ENCODE measurements at regions not wholly inside any gene's neighbourhood (a gene's known extent, or its start where the extent isn't known, plus 50 kb on each side); places are given as distances from the start of the nearest gene placed in this dataset.

GRCh38 chr7:79936281-79936983 is 198.2 kb upstream of the GNAI1 start:
- POLR2A ChIA-PET, result no interaction called here
- no CpG with 5 or more reads among the region's 3 CpGs for WGBS (ENCODE audit: insufficient coverage)
- no peaks in the 10 kb centered on the region for H3K36me3 ChIP-seq (ENCODE audit: control insufficient read depth in 4 of 4, insufficient read depth in 4 of 4, low read length in 3 of 4)
- H3K27me3 ChIP-seq (replicated peaks in 2 of 5; ENCODE audit: control insufficient read depth in 4 of 5, insufficient read depth in 5 of 5, low read length in 4 of 5), result no peaks in the 10 kb centered on the region
- DNase-seq, result no peak
- no peaks in the 10 kb centered on the region for H3K4me1 ChIP-seq (ENCODE audit: control extremely low read depth in 1 of 4, control insufficient read depth in 4 of 4, insufficient read depth in 4 of 4, low read length in 3 of 4)
- no peak overlapping the region for H3K4me3 ChIP-seq (ENCODE audit: control insufficient read depth in 1 of 7, extremely low read depth in 1 of 7, insufficient read depth in 4 of 7, low read depth in 2 of 7, low read length in 6 of 7)
- CTCF ChIA-PET, result no interaction called here
- H3K9me3 ChIP-seq (ENCODE audit: control extremely low read depth in 1 of 5, control insufficient read depth in 4 of 5, insufficient read depth in 2 of 5, low read depth in 1 of 5, low read length in 4 of 5), result no peaks in the 10 kb centered on the region
- no peak overlapping the region for H3K27ac ChIP-seq (ENCODE audit: insufficient read depth in 1 of 2, low read depth in 1 of 2, low read length in 2 of 2, poor library complexity in 1 of 2, severe bottlenecking in 2 of 2)

- ChIA-PET POLR2A (no interaction called here), CTCF (no interaction called here)
- WGBS (ENCODE audit: insufficient coverage), result 94% methylated on average over 9 of the region's 9 CpGs
- Histone ChIP-seq H3K27me3 (replicated peaks in 2 of 5; ENCODE audit: control insufficient read depth in 4 of 5, insufficient read depth in 5 of 5, low read length in 4 of 5) (no peaks in the 10 kb centered on the region), H3K4me1 (ENCODE audit: control extremely low read depth in 1 of 4, control insufficient read depth in 4 of 4, insufficient read depth in 4 of 4, low read length in 3 of 4) (no peaks in the 10 kb centered on the region), H3K4me3 (ENCODE audit: control insufficient read depth in 1 of 7, extremely low read depth in 1 of 7, insufficient read depth in 4 of 7, low read depth in 2 of 7, low read length in 6 of 7) (no peak overlapping the region), H3K36me3 (ENCODE audit: control insufficient read depth in 4 of 4, insufficient read depth in 4 of 4, low read length in 3 of 4) (no peaks in the 10 kb centered on the region), H3K27ac (ENCODE audit: insufficient read depth in 1 of 2, low read depth in 1 of 2, low read length in 2 of 2, poor library complexity in 1 of 2, severe bottlenecking in 2 of 2) (no peak overlapping the region), H3K9me3 (ENCODE audit: control extremely low read depth in 1 of 5, control insufficient read depth in 4 of 5, insufficient read depth in 2 of 5, low read depth in 1 of 5, low read length in 4 of 5) (no peaks in the 10 kb centered on the region)
- no peak for DNase-seq
Measured at GRCh38 chr7:79934727-79935126, 199.9 kb upstream of the GNAI1 start.

GRCh38 chr7:79933144-79933543 is 201.5 kb upstream of the GNAI1 start:
- Histone ChIP-seq H3K4me3 (ENCODE audit: control insufficient read depth in 1 of 7, extremely low read depth in 1 of 7, insufficient read depth in 4 of 7, low read depth in 2 of 7, low read length in 6 of 7) (no peak overlapping the region), H3K27ac (ENCODE audit: insufficient read depth in 1 of 2, low read depth in 1 of 2, low read length in 2 of 2, poor library complexity in 1 of 2, severe bottlenecking in 2 of 2) (no peak overlapping the region), H3K36me3 (ENCODE audit: control insufficient read depth in 4 of 4, insufficient read depth in 4 of 4, low read length in 3 of 4) (no peaks in the 10 kb centered on the region), H3K27me3 (replicated peaks in 2 of 5; ENCODE audit: control insufficient read depth in 4 of 5, insufficient read depth in 5 of 5, low read length in 4 of 5) (no peaks in the 10 kb centered on the region), H3K9me3 (ENCODE audit: control extremely low read depth in 1 of 5, control insufficient read depth in 4 of 5, insufficient read depth in 2 of 5, low read depth in 1 of 5, low read length in 4 of 5) (no peaks in the 10 kb centered on the region), H3K4me1 (ENCODE audit: control extremely low read depth in 1 of 4, control insufficient read depth in 4 of 4, insufficient read depth in 4 of 4, low read length in 3 of 4) (no peaks in the 10 kb centered on the region)
- ChIA-PET CTCF (no interaction called here), POLR2A (no interaction called here)
- no peak for DNase-seq
- 100% methylated on average over 3 of the region's 3 CpGs for WGBS (ENCODE audit: insufficient coverage)

- Histone ChIP-seq H3K36me3 (ENCODE audit: control insufficient read depth in 4 of 4, insufficient read depth in 4 of 4, low read length in 3 of 4) (no peaks in the 10 kb centered on the region), H3K4me1 (ENCODE audit: control extremely low read depth in 1 of 4, control insufficient read depth in 4 of 4, insufficient read depth in 4 of 4, low read length in 3 of 4) (no peaks in the 10 kb centered on the region), H3K27ac (ENCODE audit: insufficient read depth in 1 of 2, low read depth in 1 of 2, low read length in 2 of 2, poor library complexity in 1 of 2, severe bottlenecking in 2 of 2) (no peak overlapping the region), H3K27me3 (replicated peaks in 2 of 5; ENCODE audit: control insufficient read depth in 4 of 5, insufficient read depth in 5 of 5, low read length in 4 of 5) (no peaks in the 10 kb centered on the region), H3K4me3 (ENCODE audit: control insufficient read depth in 1 of 7, extremely low read depth in 1 of 7, insufficient read depth in 4 of 7, low read depth in 2 of 7, low read length in 6 of 7) (no peak overlapping the region), H3K9me3 (ENCODE audit: control extremely low read depth in 1 of 5, control insufficient read depth in 4 of 5, insufficient read depth in 2 of 5, low read depth in 1 of 5, low read length in 4 of 5) (no peaks in the 10 kb centered on the region)
- 92% methylated on average over 2 of the region's 2 CpGs for WGBS (ENCODE audit: insufficient coverage)
- POLR2A ChIA-PET, result no interaction called here
- CTCF ChIA-PET, result no interaction called here
- no peak for DNase-seq
Measured at GRCh38 chr7:79930604-79931003, 204.0 kb upstream of the GNAI1 start.

- peak in 1 of 3 donors; percentile 4 for DNase-seq
- ChIA-PET CTCF (no interaction called here), POLR2A (no interaction called here)
- Histone ChIP-seq H3K9me3 (ENCODE audit: control extremely low read depth in 1 of 5, control insufficient read depth in 4 of 5, insufficient read depth in 2 of 5, low read depth in 1 of 5, low read length in 4 of 5) (no peaks in the 10 kb centered on the region), H3K4me3 (ENCODE audit: control insufficient read depth in 1 of 7, extremely low read depth in 1 of 7, insufficient read depth in 4 of 7, low read depth in 2 of 7, low read length in 6 of 7) (no peak overlapping the region), H3K27ac (ENCODE audit: insufficient read depth in 1 of 2, low read depth in 1 of 2, low read length in 2 of 2, poor library complexity in 1 of 2, severe bottlenecking in 2 of 2) (no peak overlapping the region), H3K4me1 (ENCODE audit: control extremely low read depth in 1 of 4, control insufficient read depth in 4 of 4, insufficient read depth in 4 of 4, low read length in 3 of 4) (no peaks in the 10 kb centered on the region), H3K27me3 (replicated peaks in 2 of 5; ENCODE audit: control insufficient read depth in 4 of 5, insufficient read depth in 5 of 5, low read length in 4 of 5) (no peaks in the 10 kb centered on the region), H3K36me3 (ENCODE audit: control insufficient read depth in 4 of 4, insufficient read depth in 4 of 4, low read length in 3 of 4) (no peaks in the 10 kb centered on the region)
- 67% methylated on average over 2 of the region's 3 CpGs for WGBS (ENCODE audit: insufficient coverage)
Measured at GRCh38 chr7:79927116-79927515, 207.5 kb upstream of the GNAI1 start.

- POLR2A ChIA-PET, result interaction anchor here (0.5 kb wide), 1 partner anchor 53 kb away, joined by 4 read pairs; no protein-coding TSS in a partner anchor
- H3K4me3 ChIP-seq (ENCODE audit: control insufficient read depth in 1 of 7, extremely low read depth in 1 of 7, insufficient read depth in 4 of 7, low read depth in 2 of 7, low read length in 6 of 7), result no peak overlapping the region
- CTCF ChIA-PET, result no interaction called here
- WGBS (ENCODE audit: insufficient coverage), result no CpG with 5 or more reads among the region's 1 CpG
- no peak overlapping the region for H3K27ac ChIP-seq (ENCODE audit: insufficient read depth in 1 of 2, low read depth in 1 of 2, low read length in 2 of 2, poor library complexity in 1 of 2, severe bottlenecking in 2 of 2)
- peaks cover 0 to 1% (median 0%) of the 10 kb centered on the region in 5 experiments for H3K9me3 ChIP-seq (ENCODE audit: control extremely low read depth in 1 of 5, control insufficient read depth in 4 of 5, insufficient read depth in 2 of 5, low read depth in 1 of 5, low read length in 4 of 5)
- no peaks in the 10 kb centered on the region for H3K4me1 ChIP-seq (ENCODE audit: control extremely low read depth in 1 of 4, control insufficient read depth in 4 of 4, insufficient read depth in 4 of 4, low read length in 3 of 4)
- H3K36me3 ChIP-seq (ENCODE audit: control insufficient read depth in 4 of 4, insufficient read depth in 4 of 4, low read length in 3 of 4), result no peaks in the 10 kb centered on the region
- no peak for DNase-seq
- H3K27me3 ChIP-seq (replicated peaks in 2 of 5; ENCODE audit: control insufficient read depth in 4 of 5, insufficient read depth in 5 of 5, low read length in 4 of 5), result no peaks in the 10 kb centered on the region
Measured at GRCh38 chr7:79923953-79924352, 210.7 kb upstream of the GNAI1 start.

- Histone ChIP-seq H3K4me1 (ENCODE audit: control extremely low read depth in 1 of 4, control insufficient read depth in 4 of 4, insufficient read depth in 4 of 4, low read length in 3 of 4) (no peaks in the 10 kb centered on the region), H3K9me3 (ENCODE audit: control extremely low read depth in 1 of 5, control insufficient read depth in 4 of 5, insufficient read depth in 2 of 5, low read depth in 1 of 5, low read length in 4 of 5) (peaks cover 0 to 1% (median 0%) of the 10 kb centered on the region in 5 experiments), H3K4me3 (ENCODE audit: control insufficient read depth in 1 of 7, extremely low read depth in 1 of 7, insufficient read depth in 4 of 7, low read depth in 2 of 7, low read length in 6 of 7) (no peak overlapping the region), H3K36me3 (ENCODE audit: control insufficient read depth in 4 of 4, insufficient read depth in 4 of 4, low read length in 3 of 4) (no peaks in the 10 kb centered on the region), H3K27ac (ENCODE audit: insufficient read depth in 1 of 2, low read depth in 1 of 2, low read length in 2 of 2, poor library complexity in 1 of 2, severe bottlenecking in 2 of 2) (no peak overlapping the region), H3K27me3 (replicated peaks in 2 of 5; ENCODE audit: control insufficient read depth in 4 of 5, insufficient read depth in 5 of 5, low read length in 4 of 5) (no peaks in the 10 kb centered on the region)
- ChIA-PET CTCF (no interaction called here), POLR2A (no interaction called here)
- WGBS (ENCODE audit: insufficient coverage), result 100% methylated on average over 5 of the region's 5 CpGs
- DNase-seq, result no peak
Measured at GRCh38 chr7:79922894-79923293, 211.7 kb upstream of the GNAI1 start.

All from common myeloid progenitor, CD34-positive (primary cell).